NOMO-1 (cell line): ENCODE measurements at regions not wholly inside any gene's neighbourhood (a gene's known extent, or its start where the extent isn't known, plus 50 kb on each side); places are given as distances from the start of the nearest gene placed in this dataset.
"Not testable (repeated sequence)": the region's sequence is repeated elsewhere in the genome, so short reads cannot be mapped to it uniquely, and the experiment has no call there.

ENCODE experiments used
- DNase-seq, 2 experiments: peaks; one replicate each; lab custom pipeline; 2025; ENCODE audit not compliant: unreplicated experiment in 2 of 2; lab: John Stamatoyannopoulos, UW

DNA sequence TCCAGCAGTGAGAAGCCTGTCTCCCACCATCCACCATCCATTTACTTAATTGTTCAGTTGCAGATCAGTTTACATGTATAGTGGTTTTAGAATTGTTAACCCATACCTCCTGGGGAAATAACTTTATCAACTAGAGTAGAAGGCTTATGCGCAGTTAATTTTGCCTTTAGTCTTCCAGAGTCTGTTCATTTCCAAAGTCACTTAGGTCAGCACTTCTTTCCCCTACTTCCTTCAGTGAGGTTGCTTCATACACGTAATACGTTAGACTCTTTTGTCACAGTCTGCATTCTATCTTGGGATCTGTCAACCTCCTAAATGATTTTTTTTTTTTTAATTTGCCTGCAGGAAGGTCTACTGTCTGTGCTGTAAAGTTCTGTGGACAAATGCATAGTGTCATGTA is 495.6 kb upstream of the ISX start:
- DNase-seq: no peak

- DNase-seq: no peak
These were observed 486.4 kb upstream of the ISX start for GRCh38 chr22:34579519-34579918.

DNA sequence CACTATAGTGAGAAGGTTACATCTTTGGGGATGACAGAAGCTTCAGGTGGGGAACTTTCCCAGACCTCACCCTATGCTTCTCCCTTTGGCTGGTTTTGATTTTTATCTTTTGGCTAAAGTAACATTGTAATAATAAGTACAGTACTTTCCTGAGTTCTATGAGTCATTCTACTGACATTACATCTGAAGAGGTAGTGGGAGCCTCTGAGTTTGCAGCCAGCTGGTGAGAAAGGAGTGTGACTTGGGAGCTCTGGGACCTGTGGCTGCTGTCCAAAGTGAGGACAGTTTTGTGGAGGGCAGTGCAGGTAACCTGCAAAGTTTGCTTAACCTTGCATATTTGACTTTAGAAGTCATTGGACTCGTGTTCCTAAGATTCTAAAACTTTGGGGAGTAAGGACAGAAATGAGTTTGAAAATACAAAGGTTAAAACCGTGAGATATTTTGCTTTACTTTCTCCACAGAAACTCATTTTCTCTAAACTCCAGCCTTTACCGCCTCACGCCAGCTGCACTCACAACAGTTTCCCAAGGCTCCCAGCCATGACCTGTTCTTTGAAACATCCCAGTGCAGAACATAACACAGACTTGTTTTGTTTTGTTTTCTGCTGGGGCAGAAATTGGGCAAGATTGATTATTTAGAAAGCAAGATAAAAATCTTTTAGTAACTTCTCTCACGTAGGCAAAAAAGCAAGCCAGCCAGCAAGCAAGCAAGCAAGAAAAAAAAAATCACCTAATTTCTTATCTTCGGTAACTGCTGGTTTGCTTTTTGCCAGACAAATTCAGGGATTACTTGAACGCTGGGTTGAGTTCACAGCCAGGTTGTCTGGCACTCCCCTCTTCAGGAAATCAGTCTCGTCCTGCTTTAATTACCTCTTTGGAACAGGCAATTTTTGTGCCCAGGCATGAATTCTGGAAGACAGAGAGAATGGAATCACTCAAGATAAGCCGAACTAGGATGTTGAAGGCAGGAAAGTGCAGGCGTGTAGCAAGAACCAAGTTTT is 478.3 kb upstream of the ISX start:
- DNase-seq: no peak

- no peak for DNase-seq
These were observed 476.9 kb upstream of the ISX start for GRCh38 chr22:34588871-34589545.

DNA sequence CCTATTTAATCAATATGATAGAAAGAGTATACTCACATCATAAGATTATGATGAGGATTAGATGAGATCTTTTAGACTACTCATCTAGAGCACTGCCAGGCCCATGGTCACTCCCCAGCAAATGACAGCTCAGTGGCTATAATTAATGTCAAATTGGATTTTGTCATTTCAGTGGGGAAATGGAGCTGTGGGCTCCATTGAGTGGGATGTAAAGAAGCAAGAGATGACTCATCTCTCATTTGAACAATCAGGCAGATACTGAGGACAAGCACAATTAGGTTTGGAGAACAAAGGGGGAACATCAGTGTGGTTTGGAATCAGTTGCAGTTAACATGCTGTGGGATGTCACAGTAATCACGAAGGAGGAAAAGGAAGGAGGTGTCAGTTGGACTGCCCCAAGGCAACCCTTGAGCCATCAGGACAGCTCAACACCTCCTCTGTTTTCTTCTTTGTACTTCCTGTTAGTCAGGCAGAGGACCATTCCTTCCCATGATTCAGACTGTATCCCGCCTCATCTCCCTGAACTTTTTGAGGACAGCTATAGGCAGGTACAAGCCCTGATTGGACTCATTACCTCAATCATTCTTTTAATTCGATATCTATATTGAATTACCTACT is 473.7 kb upstream of the ISX start:
- no peak for DNase-seq

GRCh38 chr22:34599567-34599966 is 466.4 kb upstream of the ISX start:
- DNase-seq: no peak

GRCh38 chr22:34604312-34604711 is 461.6 kb upstream of the ISX start:
- DNase-seq: no peak

DNA sequence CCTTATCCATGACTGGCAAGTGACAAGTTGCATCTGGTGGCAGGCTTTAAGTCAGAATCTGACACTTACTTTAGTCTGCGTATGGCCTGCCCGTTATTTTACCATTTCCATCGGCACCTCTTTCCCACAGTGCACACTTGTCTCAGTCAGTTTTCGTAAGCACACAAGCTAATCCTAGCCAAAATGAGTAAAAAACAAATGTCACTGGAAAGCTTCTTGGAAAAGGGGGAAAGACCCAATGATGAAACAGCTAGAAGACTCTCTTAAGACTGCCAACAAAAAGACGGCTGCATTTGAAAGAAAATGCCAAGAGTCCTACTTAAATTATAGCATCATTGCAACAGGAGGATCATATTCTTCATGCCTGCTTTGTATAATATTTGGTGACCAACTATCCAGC is 457.9 kb upstream of the ISX start:
- no peak for DNase-seq

GRCh38 chr22:34608540-34609115 is 457.3 kb upstream of the ISX start:
- no peak for DNase-seq

DNA sequence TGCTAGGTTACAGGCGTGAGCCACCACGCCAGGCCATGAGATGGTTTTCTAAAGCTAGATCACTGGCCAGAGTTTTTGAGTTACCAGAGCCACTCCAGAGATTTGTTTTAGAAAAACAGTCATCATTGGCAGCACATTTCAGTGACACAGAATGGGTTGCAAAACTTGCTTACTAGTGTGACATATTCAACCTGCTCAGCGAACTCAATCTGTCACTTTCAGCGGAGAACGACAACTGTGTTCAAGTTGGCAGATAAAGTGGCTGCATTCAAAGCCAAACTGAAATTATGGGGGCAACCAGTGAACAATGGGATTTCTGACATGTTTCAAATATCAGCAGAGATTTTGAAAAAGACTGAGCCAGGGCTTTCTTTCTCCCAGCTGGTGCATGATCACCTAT is 456.3 kb upstream of the ISX start:
- no peak for DNase-seq

DNA sequence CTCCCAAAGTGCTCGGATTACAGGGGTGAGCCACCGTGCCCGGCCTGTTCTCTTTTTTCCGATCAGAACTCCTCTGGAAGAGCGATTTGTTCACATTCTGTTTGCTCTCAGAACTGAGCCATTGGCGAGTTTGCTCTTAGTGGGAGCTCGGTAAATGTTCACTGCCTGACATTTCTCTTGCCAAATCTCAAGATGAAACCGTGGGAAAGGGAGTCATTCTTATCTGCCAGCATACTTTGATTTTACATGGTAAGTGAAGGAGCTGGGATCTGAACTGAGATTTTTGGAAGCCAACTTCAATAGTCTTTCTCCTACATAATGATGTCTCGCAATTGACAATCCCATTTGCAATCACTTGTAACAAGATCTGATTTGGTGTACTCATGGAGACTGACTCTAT is 445.8 kb upstream of the ISX start:
- no peak for DNase-seq

GRCh38 chr22:34620832-34621231 is 445.1 kb upstream of the ISX start:
- DNase-seq: no peak

- no peak for DNase-seq
These were observed 443.4 kb upstream of the ISX start for GRCh38 chr22:34622602-34623001.

DNA sequence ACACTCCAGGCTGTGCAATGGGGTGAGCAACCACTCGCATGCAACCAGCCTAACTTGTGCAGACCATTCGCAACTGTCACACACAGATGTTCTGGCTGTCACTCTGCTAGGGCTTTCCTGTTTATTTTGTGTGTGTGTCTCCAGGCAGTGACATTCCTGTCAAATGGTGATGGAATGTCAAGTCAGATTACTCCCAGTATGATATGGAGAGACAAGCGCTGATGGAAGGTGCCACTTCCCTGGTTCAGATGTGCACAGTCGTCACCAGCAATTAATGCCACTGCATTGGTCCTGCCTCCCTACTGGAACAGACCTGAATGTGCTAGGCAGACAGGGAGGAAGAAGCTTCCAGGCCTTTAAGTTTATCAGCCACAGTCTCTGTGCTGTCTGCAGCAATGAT is 442.4 kb upstream of the ISX start:
- DNase-seq: no peak

- not testable (repeated sequence) for DNase-seq
These were observed 440.1 kb upstream of the ISX start for GRCh38 chr22:34625892-34626291.

GRCh38 chr22:34638128-34638527 is 427.8 kb upstream of the ISX start:
- DNase-seq: no peak

GRCh38 chr22:34639911-34640310 is 426.0 kb upstream of the ISX start:
- no peak for DNase-seq

- no peak for DNase-seq
These were observed 420.6 kb upstream of the ISX start for GRCh38 chr22:34645375-34645774.

DNA sequence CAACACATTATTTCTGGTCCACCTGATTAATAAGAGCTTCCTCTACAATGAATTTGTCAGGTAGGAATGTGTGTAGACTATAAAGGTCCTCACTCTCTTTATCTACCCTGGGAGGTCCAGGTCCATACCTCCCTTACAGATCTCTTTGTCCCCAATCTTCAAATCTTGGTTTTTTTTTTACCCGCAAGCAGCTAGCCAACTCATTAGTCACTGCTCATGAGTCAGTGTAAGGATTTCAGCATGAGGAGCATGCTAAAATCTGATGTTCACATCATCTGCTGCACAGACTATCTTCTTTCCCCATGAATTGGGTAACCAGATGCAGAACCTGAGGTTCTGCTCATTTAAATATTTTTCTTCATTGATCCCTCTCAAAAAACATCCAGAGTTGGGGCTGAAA is 397.0 kb upstream of the ISX start:
- no peak for DNase-seq

- DNase-seq: not testable (repeated sequence)
These were observed 382.9 kb upstream of the ISX start for GRCh38 chr22:34683031-34683430.

- DNase-seq: not testable (repeated sequence)
These were observed 381.7 kb upstream of the ISX start for GRCh38 chr22:34684278-34684677.
